ENCODE measurements at regions not wholly inside any gene's neighbourhood (a gene's known extent, or its start where the extent isn't known, plus 50 kb on each side); places are given as distances from the start of the nearest gene placed in this dataset.

GRCh38 chr12:127191129-127191528 lies 1075.8 kb upstream of the TMEM132C start:
- no peak for DNase-seq
- Histone ChIP-seq H3K27me3 (replicated peaks in 1 of 7) (no peaks in the 10 kb centered on the region), H3K4me3 (no peak overlapping the region), H3K4me1 (no peaks in the 10 kb centered on the region), H3K36me3 (no peaks in the 10 kb centered on the region), H3K27ac (no peak overlapping the region), H3K9me3 (peaks cover 0 to 11% (median 6%) of the 10 kb centered on the region in 8 donors)
- intact Hi-C loops (cut with DNase I; ENCODE audit: low total_unique reads): no loop called here
- TF ChIP-seq POLR2A (IDR thresholded peaks at IDR 0.05) (no peak), CTCF (IDR thresholded peaks at IDR 0.05 in 8 of 11, conservative IDR thresholded peaks at IDR 0.05 in 3 of 11) (no peak), POLR2AphosphoS5 (IDR thresholded peaks at IDR 0.05) (no peak)
- 57 to 84% (median 71%) methylated on average over 2 of the region's 2 CpGs for WGBS, 5 donors

- intact Hi-C loops (cut with DNase I; ENCODE audit: low total_unique reads): no loop called here
- peaks cover 0 to 11% (median 6%) of the 10 kb centered on the region in 8 donors for H3K9me3 ChIP-seq
- no peaks in the 10 kb centered on the region for H3K36me3 ChIP-seq
- H3K27me3 ChIP-seq (replicated peaks in 1 of 7): no peaks in the 10 kb centered on the region
- no peak for TF ChIP-seq CTCF (IDR thresholded peaks at IDR 0.05 in 8 of 11, conservative IDR thresholded peaks at IDR 0.05 in 3 of 11)
- no peak for TF ChIP-seq POLR2A (IDR thresholded peaks at IDR 0.05)
- no peak for TF ChIP-seq POLR2AphosphoS5 (IDR thresholded peaks at IDR 0.05)
- no peak for DNase-seq
- 54 to 73% (median 64%) methylated on average over 3 of the region's 3 CpGs for WGBS, 5 donors
- no peaks in the 10 kb centered on the region for H3K4me1 ChIP-seq
- H3K4me3 ChIP-seq: no peak overlapping the region
- H3K27ac ChIP-seq: no peak overlapping the region
These were observed 1074.6 kb upstream of the TMEM132C start for GRCh38 chr12:127192391-127192790.

GRCh38 chr12:127193341-127193740 lies 1073.6 kb upstream of the TMEM132C start:
- 75 to 94% (median 86%) methylated on average over 2 of the region's 2 CpGs for WGBS, 5 donors
- no peak overlapping the region for H3K27ac ChIP-seq
- intact Hi-C loops (cut with DNase I; ENCODE audit: low total_unique reads): no loop called here
- H3K27me3 ChIP-seq (replicated peaks in 1 of 7): no peaks in the 10 kb centered on the region
- no peak for DNase-seq
- H3K36me3 ChIP-seq: no peaks in the 10 kb centered on the region
- H3K4me3 ChIP-seq: no peak overlapping the region
- no peaks in the 10 kb centered on the region for H3K4me1 ChIP-seq
- no peak for TF ChIP-seq POLR2AphosphoS5 (IDR thresholded peaks at IDR 0.05)
- no peak for TF ChIP-seq CTCF (IDR thresholded peaks at IDR 0.05 in 8 of 11, conservative IDR thresholded peaks at IDR 0.05 in 3 of 11)
- TF ChIP-seq POLR2A (IDR thresholded peaks at IDR 0.05): no peak
- H3K9me3 ChIP-seq: peaks cover 0 to 11% (median 6%) of the 10 kb centered on the region in 8 donors

- Histone ChIP-seq H3K9me3 (peaks cover 0 to 11% (median 6%) of the 10 kb centered on the region in 8 donors), H3K4me3 (no peak overlapping the region), H3K27me3 (replicated peaks in 1 of 7) (no peaks in the 10 kb centered on the region), H3K27ac (no peak overlapping the region), H3K4me1 (no peaks in the 10 kb centered on the region), H3K36me3 (no peaks in the 10 kb centered on the region)
- TF ChIP-seq POLR2AphosphoS5 (IDR thresholded peaks at IDR 0.05) (no peak), POLR2A (IDR thresholded peaks at IDR 0.05) (no peak), CTCF (IDR thresholded peaks at IDR 0.05 in 8 of 11, conservative IDR thresholded peaks at IDR 0.05 in 3 of 11) (no peak)
- DNase-seq: no peak
- intact Hi-C loops (cut with DNase I; ENCODE audit: low total_unique reads): no loop called here
- 78 to 85% (median 82%) methylated on average over 3 of the region's 3 CpGs for WGBS, 5 donors
These were observed 1072.8 kb upstream of the TMEM132C start for GRCh38 chr12:127194176-127194575.
